GM10266 (cell line): ENCODE measurements at regions not wholly inside any gene's neighbourhood (a gene's known extent, or its start where the extent isn't known, plus 50 kb on each side); places are given as distances from the start of the nearest gene placed in this dataset.

Experiments
- DNase-seq: peaks from one replicate; pipeline ENCODE4 v3.0.0; 2012; ENCODE audit errors: extremely low spot score
- CTCF ChIP-seq: IDR thresholded peaks from 2 replicates; pipeline ENCODE4 v1.5.1; 2012; ENCODE audit warnings: mild to moderate bottlenecking, low read depth; ENCODE audit not compliant: control insufficient read depth, insufficient read depth; ENCODE audit errors: missing control alignments

- TF ChIP-seq CTCF = no peak
- DNase-seq = no peak
Measured at GRCh38 chr10:128612631-128613030, 486.4 kb upstream of the MKI67 start.

DNA sequence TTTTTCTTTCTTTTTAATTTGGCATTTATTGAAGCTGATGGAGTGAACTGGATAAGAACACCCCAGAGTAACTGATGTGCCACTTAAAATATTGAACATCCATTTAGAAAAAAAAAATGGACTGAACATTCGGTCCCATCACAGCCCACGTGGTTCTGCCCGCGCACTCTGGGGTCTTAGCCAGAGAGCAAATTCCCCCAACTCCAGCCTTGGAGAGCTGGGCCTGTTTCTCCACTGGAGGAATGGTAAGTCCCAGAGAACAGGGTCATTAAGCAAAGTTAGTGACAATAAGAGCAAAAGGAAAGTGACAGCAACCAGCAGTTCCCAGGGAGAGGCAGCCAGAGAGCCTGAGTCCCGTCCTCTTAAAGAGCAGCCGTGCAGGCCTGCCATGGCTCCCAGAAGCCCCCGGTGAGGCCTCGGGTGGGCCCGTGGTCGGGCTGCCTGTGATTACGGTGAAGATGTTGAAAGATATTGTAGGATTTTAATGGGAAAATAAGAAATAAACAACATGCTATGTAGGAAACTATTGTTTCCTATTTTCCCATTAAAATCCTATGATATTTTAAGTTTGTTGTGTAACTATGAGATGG lies 487.9 kb upstream of the MKI67 start:
- DNase-seq = no peak
- no peak for TF ChIP-seq CTCF

DNA sequence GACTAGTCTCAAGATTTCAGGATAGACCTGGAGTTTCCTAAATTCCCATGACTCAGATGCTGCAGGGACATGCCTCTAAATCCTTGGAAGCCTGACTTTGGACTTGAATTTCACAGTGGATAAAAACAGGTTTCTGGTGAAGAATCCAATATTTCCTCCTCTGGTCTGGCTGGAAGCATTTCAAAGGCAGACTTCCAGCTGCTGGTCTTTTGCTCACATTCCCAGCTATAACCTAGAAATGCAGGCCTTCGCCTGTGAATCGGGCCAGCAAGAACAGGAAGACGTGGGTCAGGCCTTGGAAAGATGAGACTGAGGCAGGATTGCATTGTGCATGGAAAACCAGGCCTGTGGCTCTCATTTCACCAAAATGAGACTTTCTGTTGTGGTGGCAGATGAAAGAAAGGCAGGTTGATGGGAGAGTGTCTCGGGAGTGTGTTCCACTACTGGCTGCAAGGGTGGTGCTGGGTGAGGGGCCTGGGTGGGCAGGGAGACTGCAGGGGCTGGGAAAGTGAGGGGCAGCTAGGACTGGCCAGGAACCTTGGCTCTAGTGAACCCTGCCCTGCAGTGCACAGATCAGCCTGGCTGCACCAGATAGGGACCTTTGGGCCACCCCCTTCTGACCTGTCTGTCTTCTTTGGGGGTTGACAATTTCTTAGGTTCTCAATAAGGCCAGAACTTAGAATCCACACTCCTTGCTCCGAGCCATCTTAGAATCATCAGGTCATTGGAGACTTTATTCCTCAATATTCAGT lies 488.8 kb upstream of the MKI67 start:
- no peak for DNase-seq
- no peak for TF ChIP-seq CTCF

DNA sequence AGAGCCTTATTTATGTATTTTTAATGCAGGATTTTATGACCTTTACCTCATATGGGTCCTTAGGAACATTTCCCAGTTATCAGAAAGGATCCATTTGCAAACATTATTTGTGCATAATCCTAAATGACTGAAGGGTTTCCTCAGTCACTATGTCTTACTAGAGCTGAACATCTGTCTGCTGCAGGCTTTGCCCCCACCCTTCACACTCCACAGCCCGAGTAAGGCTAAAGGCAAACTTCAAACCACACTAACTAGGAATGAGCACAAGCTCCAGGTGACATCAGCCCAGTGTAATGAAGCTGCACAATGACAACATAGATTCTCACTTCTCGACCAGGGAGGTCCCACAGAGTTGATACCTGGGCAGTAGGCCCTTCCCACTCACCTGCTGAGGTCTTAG lies 491.3 kb upstream of the MKI67 start:
- TF ChIP-seq CTCF = no peak

GRCh38 chr10:128622706-128623105 lies 496.5 kb upstream of the MKI67 start:
- DNase-seq = no peak
- no peak for TF ChIP-seq CTCF

More for the DNA sequence above, 491.3 kb upstream of the MKI67 start:
- no peak for DNase-seq

- TF ChIP-seq CTCF = no peak
Measured at GRCh38 chr10:128623776-128624175, 497.6 kb upstream of the MKI67 start.

More at GRCh38 chr10:128623776-128624175, 497.6 kb upstream of the MKI67 start:
- no peak for DNase-seq
